GM21423 (cell line): ENCODE measurements at regions not wholly inside any gene's neighbourhood (a gene's known extent, or its start where the extent isn't known, plus 50 kb on each side); places are given as distances from the start of the nearest gene placed in this dataset.
"Not testable (repeated sequence)": the region's sequence is repeated elsewhere in the genome, so short reads cannot be mapped to it uniquely, and the experiment has no call there.

Experiments
- ATAC-seq: cut with Tn5 transposase; IDR thresholded peaks from one replicate; pipeline ENCODE4 v1.9.1; 2021; ENCODE audit warnings: mild to moderate bottlenecking, moderate library complexity; ENCODE audit not compliant: unreplicated experiment

DNA sequence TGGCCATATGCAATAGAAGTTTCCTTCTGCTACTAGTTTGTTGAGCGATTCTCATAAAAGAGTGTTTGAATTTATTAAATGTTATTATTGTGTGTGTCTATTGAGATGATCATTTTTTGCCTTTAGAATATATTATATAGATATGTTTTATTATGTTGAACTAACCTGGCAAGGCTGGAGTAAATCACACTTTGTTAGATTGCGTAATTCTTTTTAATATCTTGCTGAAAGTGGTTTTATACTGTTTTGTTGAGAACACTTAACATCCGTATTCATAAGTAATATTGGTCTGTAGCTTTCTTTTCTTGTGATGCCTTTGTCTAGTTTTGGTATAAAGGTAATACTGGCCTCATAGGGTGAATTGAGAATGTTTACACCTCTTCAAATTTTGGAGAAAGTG lies 574.3 kb upstream of the PCDH20 start:
- no peak for ATAC-seq

DNA sequence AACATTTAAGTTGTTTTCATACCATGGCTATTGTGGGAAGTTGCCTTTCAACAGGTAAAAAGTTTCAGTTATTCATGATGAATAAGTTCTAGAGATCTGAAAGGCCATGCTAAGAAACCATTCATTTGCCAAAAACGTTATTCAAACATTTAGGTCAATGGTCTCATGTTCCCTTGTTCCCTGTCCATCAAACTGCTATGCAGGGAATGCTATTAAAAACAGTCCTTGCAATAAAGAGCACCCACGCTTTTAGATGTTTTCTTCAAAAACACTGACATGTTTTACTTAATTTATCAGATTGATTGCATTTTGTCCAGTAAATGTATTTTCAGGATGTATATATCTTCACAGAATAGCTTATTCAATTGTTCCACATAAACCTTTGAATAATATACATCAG lies 573.2 kb upstream of the PCDH20 start:
- no peak for ATAC-seq

DNA sequence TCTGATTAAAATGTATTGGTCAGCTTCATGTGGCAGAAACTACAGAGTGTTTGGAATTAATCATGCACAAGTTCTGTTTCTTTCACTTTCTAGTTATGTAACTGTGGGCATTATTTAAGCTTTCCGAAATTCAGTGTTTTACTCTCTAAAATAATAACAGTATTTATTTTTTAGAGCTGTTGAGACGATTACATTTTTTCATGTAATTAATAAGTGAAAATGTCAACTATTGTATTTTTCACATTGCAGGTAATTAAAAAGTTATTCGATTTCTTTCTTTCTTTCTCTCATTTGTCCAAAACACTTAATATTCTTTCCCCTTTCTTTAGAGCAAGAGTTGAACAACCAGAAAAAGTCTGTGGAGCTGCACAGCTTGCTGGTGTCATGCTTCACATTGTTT lies 559.4 kb upstream of the PCDH20 start:
- ATAC-seq, result no peak

DNA sequence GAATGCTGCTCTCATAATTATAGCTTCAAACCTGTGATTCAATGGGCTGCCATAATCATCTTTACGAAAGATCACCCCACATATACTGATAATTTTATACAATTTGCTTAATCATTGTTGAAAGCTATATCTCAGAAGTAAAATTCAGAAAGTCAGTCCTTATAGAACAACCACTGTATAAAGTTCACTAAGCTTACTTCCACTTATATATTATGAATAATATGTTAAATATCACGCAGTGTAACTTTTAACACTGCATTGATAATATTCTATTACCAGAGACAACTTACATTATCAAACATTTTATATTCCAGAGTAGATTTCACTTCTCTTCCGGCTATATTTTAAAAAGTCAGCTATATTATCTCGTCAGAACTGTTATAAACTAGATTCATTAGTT lies 550.1 kb upstream of the PCDH20 start:
- ATAC-seq, result no peak

DNA sequence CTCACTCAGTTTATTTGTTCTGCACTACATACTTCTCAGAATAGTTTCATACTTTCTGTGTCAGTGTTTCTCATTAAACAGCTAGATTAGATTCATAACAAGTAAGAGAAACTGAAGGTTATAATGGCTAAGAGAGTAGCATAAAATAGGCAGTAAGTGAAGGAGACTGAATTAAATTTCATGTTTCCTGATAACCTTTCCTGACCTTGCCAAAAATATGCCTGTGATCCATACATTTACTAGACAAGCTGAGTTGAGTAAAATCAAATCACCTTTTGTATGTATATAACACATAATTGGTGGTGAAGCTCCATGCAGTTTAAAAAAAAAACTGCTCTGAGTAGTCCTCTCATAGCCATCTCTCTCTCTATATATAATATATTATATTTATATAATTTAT lies 545.3 kb upstream of the PCDH20 start:
- ATAC-seq, result no peak

DNA sequence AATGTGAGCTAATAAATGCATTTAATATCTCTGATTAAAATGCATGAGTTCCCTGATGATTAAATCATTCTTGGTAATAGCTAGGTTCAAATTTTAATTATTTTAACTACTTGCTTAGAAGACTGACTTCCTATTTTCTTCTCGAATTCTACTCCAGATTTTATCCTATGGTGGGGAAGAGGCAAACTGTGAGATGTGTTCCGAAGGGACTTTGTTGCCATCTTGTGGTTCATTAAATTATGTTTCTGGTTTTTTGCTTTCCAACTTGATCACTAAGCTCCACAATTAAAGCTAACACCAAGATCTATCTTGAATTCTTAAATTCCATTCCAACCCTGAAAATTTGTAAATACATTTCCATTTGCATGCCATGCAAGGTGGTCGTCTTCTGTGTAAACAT lies 538.4 kb upstream of the PCDH20 start:
- ATAC-seq, result no peak

DNA sequence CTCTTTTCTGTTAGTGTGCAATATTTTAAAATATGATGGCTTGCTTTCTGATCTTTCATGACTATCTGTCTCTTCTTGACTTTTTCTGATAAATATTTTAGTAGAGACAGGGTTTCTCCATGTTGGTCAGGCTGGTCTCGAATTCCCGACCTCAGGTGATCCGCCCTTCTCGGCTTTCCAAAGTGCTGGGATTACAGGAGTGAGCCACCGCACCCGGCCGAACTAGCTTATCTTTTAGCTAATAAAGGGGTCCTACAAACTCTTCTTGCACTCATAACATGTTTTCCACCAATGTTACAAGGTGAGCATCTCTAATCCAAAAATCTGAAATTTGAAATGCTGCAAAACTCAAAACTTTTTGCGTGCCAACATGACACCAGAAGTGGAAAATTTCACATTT lies 535.2 kb upstream of the PCDH20 start:
- ATAC-seq, result no peak

DNA sequence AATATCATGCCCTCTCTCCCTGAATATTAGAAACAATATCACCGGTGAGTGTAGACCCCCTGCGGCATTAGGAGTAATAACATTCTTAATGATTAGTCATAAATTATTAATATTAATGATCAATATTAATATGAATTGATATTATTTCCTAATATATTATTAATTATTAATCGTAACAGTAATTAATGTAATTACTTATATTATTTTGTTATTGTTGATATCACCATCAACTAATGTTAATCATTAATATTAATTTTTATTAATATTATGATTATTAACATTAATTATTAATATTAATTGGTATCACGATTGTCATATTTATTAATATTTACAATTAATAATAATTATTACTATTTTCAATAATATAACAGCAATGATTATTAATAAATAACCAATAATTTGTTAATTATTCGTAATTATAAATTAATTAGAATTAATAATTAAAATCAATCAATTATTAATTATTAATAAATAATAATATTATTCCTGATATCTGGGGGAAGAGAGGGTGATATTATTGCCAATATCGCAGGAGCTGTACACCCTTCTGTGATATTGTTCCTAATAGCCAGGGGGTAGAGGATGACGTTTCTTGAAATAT lies 528.8 kb upstream of the PCDH20 start:
- no peak for ATAC-seq

DNA sequence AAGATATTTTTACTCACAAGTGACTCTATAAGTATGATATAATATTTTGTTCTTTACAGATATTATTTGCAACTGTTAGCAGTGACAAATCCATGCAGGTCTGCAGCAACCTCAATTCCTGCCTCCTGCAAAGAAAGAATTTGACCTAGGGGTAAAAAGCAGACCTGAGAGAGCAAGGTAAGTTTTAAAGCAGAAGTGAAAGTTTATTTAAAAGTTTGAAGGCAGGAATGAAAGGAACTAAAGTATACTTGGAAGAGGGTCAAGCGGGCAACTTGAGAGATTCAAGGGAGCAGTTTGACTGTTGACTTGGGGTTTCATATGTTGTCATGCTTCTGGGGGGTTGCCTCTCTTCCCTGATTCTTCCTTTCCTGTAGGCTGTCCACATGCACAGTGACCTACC lies 520.1 kb upstream of the PCDH20 start:
- ATAC-seq, result no peak

DNA sequence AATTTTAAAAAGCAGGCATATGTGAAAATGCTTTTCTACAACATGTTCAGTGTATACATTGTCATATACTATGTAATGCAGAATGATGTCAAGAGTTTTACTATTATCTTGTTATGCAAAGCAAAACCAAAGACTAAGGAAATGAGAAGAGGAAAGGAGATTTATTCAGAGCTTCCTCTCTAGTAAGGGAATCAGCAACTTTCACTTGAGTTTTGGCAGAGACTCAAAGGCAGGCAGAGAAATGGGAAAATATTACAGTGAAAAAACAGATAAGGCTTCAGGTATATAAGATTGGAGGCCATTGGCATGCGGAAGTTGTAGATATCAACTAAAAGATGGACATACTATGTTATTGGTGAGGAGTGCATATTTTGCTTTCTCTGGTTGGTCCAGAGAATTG lies 512.0 kb upstream of the PCDH20 start:
- no peak for ATAC-seq

DNA sequence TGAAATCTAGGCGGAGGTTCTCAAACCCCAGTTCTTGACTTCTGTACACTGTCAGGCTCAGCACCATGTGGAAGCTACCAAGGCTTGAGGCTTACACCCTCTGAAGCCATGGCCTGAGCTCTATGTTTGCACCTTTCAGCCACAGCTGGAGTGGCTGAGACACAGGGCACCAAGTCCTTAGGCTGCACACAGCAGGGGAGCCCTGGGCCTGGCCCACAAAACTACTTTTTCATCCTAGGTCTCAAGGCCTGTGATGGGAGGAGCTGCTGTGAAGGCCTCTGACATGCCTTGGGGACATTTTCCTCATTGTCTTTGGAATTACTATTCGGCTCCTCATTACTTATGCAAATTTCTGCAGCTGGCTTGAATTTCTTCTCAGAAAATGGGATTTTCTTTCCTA lies 503.2 kb upstream of the PCDH20 start:
- ATAC-seq, result no peak

DNA sequence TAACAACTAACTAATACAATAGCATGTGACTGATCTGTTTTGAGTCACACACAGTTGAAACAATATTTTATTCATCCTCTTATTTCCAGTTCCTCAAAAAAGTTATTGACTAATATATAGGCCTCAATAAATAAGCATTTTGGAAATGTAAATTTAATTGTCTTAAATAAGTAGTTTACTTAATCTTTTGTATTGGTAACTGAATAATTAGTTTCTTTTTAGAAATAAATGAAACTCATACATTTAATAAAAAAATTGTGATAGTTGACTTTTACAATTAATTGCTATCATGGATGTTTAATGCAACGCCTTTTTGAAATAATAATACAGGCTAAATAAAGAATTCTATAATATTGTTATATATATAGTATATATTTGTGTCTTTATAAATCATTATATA lies 500.8 kb upstream of the PCDH20 start:
- ATAC-seq, result no peak

DNA sequence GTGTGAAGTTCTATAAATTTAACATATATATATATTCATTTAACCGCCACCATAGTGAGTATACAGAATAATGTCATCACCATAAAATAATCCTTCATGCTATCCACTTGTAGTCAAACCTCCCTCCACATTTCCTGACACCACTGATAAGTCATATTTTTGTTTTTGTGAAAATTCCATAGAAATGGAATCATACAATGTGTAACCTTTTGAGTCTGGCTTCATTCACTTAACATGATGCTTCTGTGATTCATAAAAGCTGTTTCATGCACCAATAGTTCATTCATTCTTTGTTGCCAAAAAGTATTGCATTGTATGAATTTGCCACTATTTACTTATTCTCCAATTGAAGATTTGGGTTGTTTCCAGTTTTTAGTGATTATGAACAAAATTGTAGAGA lies 497.5 kb upstream of the PCDH20 start:
- no peak for ATAC-seq

DNA sequence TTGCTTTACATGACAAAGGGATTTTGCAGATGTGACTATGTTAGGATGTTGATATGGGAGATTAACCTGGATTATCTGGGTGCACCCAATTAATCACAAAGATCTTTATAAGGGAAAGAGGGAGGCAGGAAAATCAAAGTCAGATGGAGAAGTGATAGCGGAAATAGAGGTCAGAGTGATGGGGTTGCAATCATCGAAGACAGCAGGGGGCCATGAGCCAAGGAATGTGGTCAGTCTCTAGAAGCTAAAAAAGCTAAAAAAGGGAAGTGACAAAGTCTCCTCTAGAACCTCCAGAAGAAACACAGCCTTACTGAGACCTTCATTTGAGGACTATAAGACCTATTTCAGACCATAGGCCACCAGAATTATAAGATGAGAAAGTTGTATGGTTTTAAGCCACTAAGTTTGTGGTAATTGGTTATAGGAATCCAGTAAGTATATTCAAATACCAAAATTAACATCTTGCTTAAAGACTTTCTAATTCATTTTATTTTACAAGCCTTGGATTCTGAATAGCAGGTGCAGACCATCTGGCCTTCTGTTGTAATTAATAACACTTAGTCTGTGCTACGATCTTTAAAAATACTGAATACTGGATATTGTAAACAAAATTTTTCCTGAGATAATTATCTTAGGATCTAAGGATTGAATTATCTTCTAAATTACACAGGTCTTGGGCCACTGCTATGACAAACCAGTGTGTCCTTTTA lies 493.4 kb upstream of the PCDH20 start:
- no peak for ATAC-seq

DNA sequence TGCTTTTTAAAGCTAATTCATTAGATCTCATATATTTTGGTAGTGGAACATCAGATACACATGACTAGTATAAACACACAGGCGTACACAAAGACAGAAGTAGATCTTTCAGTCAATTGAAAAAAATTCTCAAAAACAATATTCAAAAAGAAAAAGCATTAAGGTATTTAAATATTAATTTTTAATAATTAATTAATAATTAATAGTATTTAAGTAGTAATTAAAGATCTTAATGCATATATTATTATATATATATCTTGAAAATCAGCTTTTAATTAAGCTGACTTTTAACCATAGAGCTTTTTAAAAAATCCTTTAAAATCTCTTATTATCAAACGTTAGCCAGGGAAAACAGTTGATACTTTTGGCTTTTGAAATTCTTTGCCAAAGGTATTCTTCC lies 489.4 kb upstream of the PCDH20 start:
- ATAC-seq, result no peak

DNA sequence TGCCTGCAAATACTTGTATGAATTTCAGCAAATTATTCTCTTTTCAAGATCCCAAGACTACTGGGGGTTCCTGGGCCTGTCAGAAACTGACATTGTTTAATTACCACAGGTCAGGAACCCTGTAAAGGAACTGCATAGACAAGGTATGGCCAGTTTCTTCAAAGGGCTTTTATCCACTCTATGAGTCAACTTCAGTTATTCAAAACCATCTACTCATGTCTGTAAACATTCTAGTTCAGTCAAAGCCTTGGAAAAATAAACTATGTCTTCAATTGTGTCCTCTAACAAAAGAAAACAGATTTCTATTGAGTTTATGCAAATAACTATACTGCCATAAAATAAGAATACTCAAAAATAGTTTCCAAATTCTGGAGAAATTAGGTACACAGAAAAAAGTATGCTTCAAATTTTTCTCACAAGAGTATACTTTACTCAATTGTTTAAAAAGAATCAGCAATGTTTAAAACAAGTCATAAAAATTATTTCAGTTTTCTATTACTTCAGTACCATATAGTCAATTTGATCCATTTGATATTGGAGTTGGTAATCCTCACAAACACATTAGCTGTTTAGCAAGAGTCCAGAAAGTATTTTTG lies 486.4 kb upstream of the PCDH20 start:
- no peak for ATAC-seq

DNA sequence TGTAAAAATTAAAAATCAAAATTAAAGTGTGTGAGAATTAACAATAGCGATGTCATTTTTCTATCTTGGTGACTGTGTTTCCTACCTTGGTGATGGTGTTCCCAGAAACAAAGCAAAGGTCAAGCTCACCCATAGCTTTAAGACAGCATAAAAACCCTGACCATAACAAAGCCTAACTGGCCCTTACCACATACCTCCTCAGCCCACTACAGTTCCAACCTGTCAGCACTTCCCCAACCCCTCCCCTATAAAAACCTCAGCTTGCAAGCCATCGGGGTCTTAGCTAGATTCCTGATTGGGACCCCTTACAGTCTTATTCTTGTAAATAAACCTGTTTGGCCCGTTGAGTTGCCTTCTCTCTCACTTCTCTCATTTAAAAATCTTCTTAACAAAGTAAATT lies 484.4 kb upstream of the PCDH20 start:
- no peak for ATAC-seq

DNA sequence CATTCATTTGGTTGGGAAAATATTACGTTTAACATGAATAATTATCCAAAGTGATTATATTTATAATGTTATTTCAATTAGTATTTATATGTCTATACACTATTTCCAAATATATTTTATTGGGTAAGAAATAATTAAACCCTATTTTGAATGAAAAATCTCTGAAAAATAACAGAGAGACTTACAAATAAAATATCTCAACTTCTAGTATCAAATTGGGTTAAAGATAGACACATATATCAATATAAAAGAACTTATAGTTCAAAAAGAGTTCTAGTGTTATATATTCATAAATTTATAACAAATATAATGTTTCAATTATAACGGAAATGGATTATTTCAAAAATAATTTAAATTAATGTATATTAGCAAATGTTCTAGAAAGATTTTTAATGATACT lies 482.6 kb upstream of the PCDH20 start:
- no peak for ATAC-seq

DNA sequence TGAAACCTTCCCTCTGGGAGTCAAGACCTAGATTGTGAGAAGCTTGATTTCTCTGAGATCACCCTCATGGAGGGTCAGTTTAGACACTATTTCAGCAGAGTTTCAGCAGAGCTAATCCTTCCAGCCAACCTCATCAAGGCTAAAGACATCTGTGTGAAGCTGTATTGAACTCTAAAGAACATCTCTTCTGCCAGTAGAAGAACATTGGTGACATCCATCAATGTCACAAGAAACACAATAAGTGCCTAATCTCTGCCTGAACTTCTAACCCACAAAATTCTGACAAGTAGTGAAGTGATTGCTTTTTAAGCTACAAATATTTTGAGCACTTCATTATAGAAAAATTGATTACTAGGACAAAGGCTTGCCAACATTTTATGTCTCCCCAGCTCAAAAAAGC lies 475.8 kb upstream of the PCDH20 start:
- no peak for ATAC-seq

DNA sequence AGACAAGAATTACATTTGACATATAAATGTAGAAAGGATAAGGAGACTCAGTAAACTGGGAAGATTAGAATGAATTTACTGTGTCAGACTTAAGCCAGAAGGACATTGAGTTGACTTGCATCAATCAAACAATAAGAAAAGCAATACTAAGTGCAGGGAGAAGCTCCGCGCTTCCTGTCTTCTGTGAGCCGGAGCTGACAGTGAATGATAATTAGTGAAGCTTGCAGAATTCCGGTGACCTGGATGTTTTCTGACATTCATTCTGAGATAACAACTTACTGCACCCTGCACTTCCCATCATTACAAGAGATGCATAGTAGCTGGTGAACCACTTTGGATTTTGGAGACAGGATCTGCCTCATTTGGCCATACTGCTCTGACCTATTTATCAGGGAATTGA lies 469.2 kb upstream of the PCDH20 start:
- no peak for ATAC-seq

DNA sequence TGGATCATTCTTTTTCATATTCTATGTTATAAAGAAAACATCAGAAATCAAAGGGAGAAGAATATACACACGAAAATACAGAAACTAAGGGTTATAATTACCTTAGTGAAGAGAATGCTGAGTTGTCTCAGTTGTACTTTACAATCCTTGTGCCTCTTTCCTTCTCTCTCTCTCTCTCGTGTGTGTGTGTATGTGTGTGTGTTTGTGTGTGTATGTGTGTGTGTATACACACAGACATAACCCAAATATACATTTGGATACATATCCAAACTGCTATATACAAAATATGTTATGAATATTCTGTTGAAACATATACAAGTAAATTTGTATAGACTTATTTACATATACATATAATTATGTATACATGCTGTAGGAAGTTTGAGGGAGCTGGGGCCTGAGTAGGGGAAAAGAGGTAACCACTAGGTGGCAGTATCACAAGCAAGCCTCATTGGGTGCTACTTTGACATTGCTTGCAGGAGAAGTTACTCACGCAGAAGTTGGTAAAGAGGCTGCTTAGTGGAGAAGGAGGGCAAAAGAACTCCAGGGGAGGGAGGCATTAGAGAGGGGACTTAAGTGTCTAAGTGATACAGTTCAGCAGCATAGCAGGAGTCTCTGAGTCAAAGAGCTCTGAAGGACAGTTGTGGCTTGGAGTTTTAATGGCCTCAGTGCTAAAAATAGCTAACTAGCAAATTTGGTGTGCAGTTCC lies 465.1 kb upstream of the PCDH20 start:
- ATAC-seq, result peak; percentile 63

DNA sequence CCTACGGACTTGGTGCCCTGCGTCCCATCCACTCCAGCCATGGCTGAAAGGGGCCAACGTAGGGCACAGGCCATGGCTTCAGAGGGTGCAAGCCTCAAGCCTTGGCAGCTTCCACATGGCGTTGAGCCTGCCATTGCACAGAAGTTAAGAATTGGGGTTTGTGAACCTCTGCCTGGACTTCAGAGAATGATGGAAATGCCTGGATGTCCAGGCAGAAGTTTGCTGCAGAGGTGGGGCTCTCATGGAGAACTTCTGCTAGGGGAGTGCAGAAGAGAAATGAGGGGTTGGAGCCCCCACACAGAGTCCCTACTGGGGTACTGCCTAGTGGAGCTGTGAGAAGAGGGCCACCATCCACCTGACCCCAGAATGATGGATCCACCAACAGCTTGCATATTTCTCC lies 462.9 kb upstream of the PCDH20 start:
- not testable (repeated sequence) for ATAC-seq
